GM12878 (cell line): ENCODE measurements at regions not wholly inside any gene's neighbourhood (a gene's known extent, or its start where the extent isn't known, plus 50 kb on each side); places are given as distances from the start of the nearest gene placed in this dataset.

ENCODE experiments used
- ATF2 ChIP-seq: IDR thresholded peaks from 2 replicates; pipeline ENCODE4 v1.6.1; 2012; ENCODE audit warnings: low read length, inconsistent platforms
- CBX5 ChIP-seq: sonication (generic); IDR thresholded peaks from 2 replicates; pipeline ENCODE4 v1.6.1; 2016; ENCODE audit warnings: low read depth, moderate library complexity, mild to moderate bottlenecking, inconsistent platforms
- CHD2 ChIP-seq: IDR thresholded peaks from 2 replicates; pipeline ENCODE4 v1.6.1; 2011; ENCODE audit warnings: low read depth, low read length, improper control_type of control experiment, borderline replicate concordance
- CTCF ChIP-seq, 3 experiments: IDR thresholded peaks in 2 of 3; conservative IDR thresholded peaks in 1 of 3; 2 replicates each; pipeline ENCODE4 v1.5.1; 2011; ENCODE audit warnings: low read depth in 3 of 3, low read length in 3 of 3, mild to moderate bottlenecking in 3 of 3, control low read depth in 2 of 3, moderate library complexity in 2 of 3, inconsistent platforms in 1 of 3, mixed read lengths in 1 of 3; ENCODE audit not compliant: control insufficient read depth in 2 of 3, insufficient read depth in 1 of 3; ENCODE audit errors: extremely low read depth in 1 of 3
- EED ChIP-seq: sonication (generic); IDR thresholded peaks from 2 replicates; pipeline ENCODE4 v1.6.1; 2016; ENCODE audit warnings: antibody characterized with exemption, low read depth
- NFYA ChIP-seq: IDR thresholded peaks from 2 replicates; pipeline ENCODE4 v1.6.1; 2011; ENCODE audit warnings: low read depth, mild to moderate bottlenecking, low read length, improper control_type of control experiment, borderline replicate concordance
- PBX3 ChIP-seq: IDR thresholded peaks from 2 replicates; pipeline ENCODE4 v1.6.1; 2011; ENCODE audit warnings: mild to moderate bottlenecking, low read depth, low read length, moderate library complexity; ENCODE audit not compliant: insufficient replicate concordance
- POLR2A ChIP-seq: IDR thresholded peaks from 2 replicates; pipeline ENCODE4 v1.6.1; 2011; ENCODE audit warnings: low read depth, mild to moderate bottlenecking, low read length
- POLR2AphosphoS5 ChIP-seq: IDR thresholded peaks from 2 replicates; pipeline ENCODE4 v1.6.1; 2011; ENCODE audit warnings: mild to moderate bottlenecking, low read length, inconsistent platforms
- RAD21 ChIP-seq: IDR thresholded peaks from 2 replicates; pipeline ENCODE4 v1.6.1; 2011; ENCODE audit warnings: mild to moderate bottlenecking, low read depth, low read length, moderate library complexity; ENCODE audit not compliant: insufficient read depth
- REST ChIP-seq: IDR thresholded peaks from 2 replicates; pipeline ENCODE4 v1.6.1; 2012; ENCODE audit warnings: mild to moderate bottlenecking, low read depth, low read length
- YY1 ChIP-seq: IDR thresholded peaks from 2 replicates; pipeline ENCODE4 v1.6.1; 2011; ENCODE audit warnings: low read depth, mild to moderate bottlenecking, low read length

GRCh38 chr6:85983032-85983659, 340.5 kb upstream of the SYNCRIP start:
- TF ChIP-seq CTCF (IDR thresholded peaks at IDR 0.05 in 2 of 3, conservative IDR thresholded peaks at IDR 0.05 in 1 of 3; ENCODE audit: control insufficient read depth in 2 of 3, extremely low read depth in 1 of 3, insufficient read depth in 1 of 3, low read depth in 3 of 3, low read length in 3 of 3) (no peak), PBX3 (no peak), RAD21 (no peak), EED (no peak), YY1 (no peak), CHD2 (no peak), NFYA (no peak), ATF2 (no peak), CBX5 (no peak), REST (no peak), POLR2AphosphoS5 (no peak), POLR2A (no peak)
